SK-N-SH (cell line): ENCODE measurements at regions not wholly inside any gene's neighbourhood (a gene's known extent, or its start where the extent isn't known, plus 50 kb on each side); places are given as distances from the start of the nearest gene placed in this dataset.

Experiments
- CTCF ChIA-PET: fragments of 300-600, 350-600 bp; formaldehyde crosslinking; extraction: SDS; loops from one replicate; lab custom pipeline; 2021; lab: Yijun Ruan, JAX
- POLR2A ChIA-PET: fragments of 350-600 bp; sonication (Branson Sonifier 250); formaldehyde crosslinking; extraction: SDS; loops from one replicate; lab custom pipeline; 2020; ENCODE audit warnings: antibody characterized with exemption, inconsistent platforms; lab: Yijun Ruan, JAX
- DNase-seq: peaks from one replicate; pipeline ENCODE4 v3.0.0; 2012
- H2AFZ ChIP-seq: fragments of 200-600 bp; sonication (generic); 2 replicates; pipeline ENCODE4 v1.8.1; 2016; ENCODE audit warnings: antibody characterized with exemption, mild to moderate bottlenecking, low read depth
- H3F3A ChIP-seq: fragments of 200-600 bp; sonication (generic); replicated peaks from 2 replicates; pipeline ENCODE3; 2016; ENCODE audit warnings: antibody characterized with exemption, mild to moderate bottlenecking; ENCODE audit not compliant: insufficient read depth
- H3K27ac ChIP-seq, 2 experiments: fragments of 200-500 bp in 1 of 2; fragments of 200-600 bp in 1 of 2; sonication (Bioruptor generic) in 1 of 2; sonication (generic), shearing (Covaris generic) in 1 of 2; 2 replicates each; pipeline versions ENCODE4 v1.5.1 to v1.6.1; 2014 to 2016; ENCODE audit warnings: low read depth in 2 of 2, inconsistent platforms in 1 of 2, low read length in 1 of 2, mild to moderate bottlenecking in 1 of 2, mixed read lengths in 1 of 2
- H3K27me3 ChIP-seq: fragments of 200-600 bp; sonication (generic), shearing (Covaris generic); 2 replicates; pipeline ENCODE4 v1.6.1; 2016; ENCODE audit warnings: mixed run types; ENCODE audit not compliant: insufficient read depth
- H3K36me3 ChIP-seq, 2 experiments: fragments of 200-500 bp in 1 of 2; fragments of 200-600 bp in 1 of 2; sonication (Bioruptor generic) in 1 of 2; sonication (generic) in 1 of 2; replicated peaks in 1 of 2; 2 replicates each; pipeline versions ENCODE3 to v1.5.1; 2014 to 2016; ENCODE audit warnings: low read length in 1 of 2, mild to moderate bottlenecking in 1 of 2; ENCODE audit not compliant: insufficient read depth in 2 of 2, control insufficient read depth in 1 of 2
- H3K4me1 ChIP-seq, 2 experiments: fragments of 200-500 bp in 1 of 2; fragments of 200-600 bp in 1 of 2; sonication (Bioruptor generic) in 1 of 2; sonication (generic), shearing (Covaris generic) in 1 of 2; 2 replicates each; pipeline versions ENCODE4 v1.5.1 to v1.6.1; 2014 to 2016; ENCODE audit warnings: low read depth in 1 of 2, low read length in 1 of 2, mixed run types in 1 of 2; ENCODE audit not compliant: insufficient read depth in 2 of 2, control insufficient read depth in 1 of 2
- H3K4me2 ChIP-seq: fragments of 200-600 bp; sonication (generic), shearing (Covaris generic); 2 replicates; pipeline ENCODE4 v1.6.1; 2017; ENCODE audit warnings: mixed run types
- H3K4me3 ChIP-seq, 2 experiments: fragments of 200-500 bp in 1 of 2; fragments of 200-600 bp in 1 of 2; sonication (Bioruptor generic) in 1 of 2; sonication (generic), shearing (Covaris generic) in 1 of 2; 2 replicates each; pipeline versions ENCODE4 v1.5.1 to v1.8.1; 2014 to 2016; ENCODE audit warnings: low read depth in 2 of 2, inconsistent platforms in 1 of 2, low read length in 1 of 2, mild to moderate bottlenecking in 1 of 2, mixed read lengths in 1 of 2, moderate library complexity in 1 of 2
- H3K79me2 ChIP-seq: fragments of 200-600 bp; sonication (generic); 2 replicates; pipeline ENCODE4 v1.8.1; 2017; ENCODE audit warnings: mild to moderate bottlenecking; ENCODE audit not compliant: insufficient read depth
- H3K9ac ChIP-seq: fragments of 200-600 bp; sonication (generic); 2 replicates; pipeline ENCODE4 v1.6.1; 2017; ENCODE audit warnings: mixed run types
- H3K9me2 ChIP-seq: fragments of 200-600 bp; sonication (generic); 2 replicates; pipeline ENCODE4 v1.6.1; 2017; ENCODE audit warnings: mixed run types
- H3K9me3 ChIP-seq: fragments of 200-600 bp; sonication (generic); 2 replicates; pipeline ENCODE4 v1.6.1; 2017; ENCODE audit warnings: mixed run types, mild to moderate bottlenecking, moderate library complexity
- H4K20me1 ChIP-seq: fragments of 200-600 bp; sonication (generic); 2 replicates; pipeline ENCODE4 v1.6.1; 2017; ENCODE audit warnings: mild to moderate bottlenecking, mixed run types; ENCODE audit not compliant: insufficient read depth
- CHD2 ChIP-seq: fragments of 150-350 bp; IDR thresholded peaks from 2 replicates; pipeline ENCODE4 v1.6.1; 2018; ENCODE audit warnings: low read length; ENCODE audit not compliant: partially characterized antibody
- ELF1 ChIP-seq: IDR thresholded peaks from 2 replicates; pipeline ENCODE4 v1.4.0; 2012
- EP300 ChIP-seq, 2 experiments: IDR thresholded peaks; 2 replicates each; pipeline versions ENCODE4 v1.4.0 to v1.6.1; 2012; ENCODE audit warnings: borderline replicate concordance in 1 of 2, low read depth in 1 of 2, low read length in 1 of 2
- FOSL2 ChIP-seq: IDR thresholded peaks from 2 replicates; pipeline ENCODE4 v1.4.0; 2012; ENCODE audit warnings: low read depth, mild to moderate bottlenecking, moderate library complexity, borderline replicate concordance
- FOXM1 ChIP-seq: IDR thresholded peaks from 2 replicates; pipeline ENCODE4 v1.4.0; 2012; ENCODE audit warnings: low read depth, mild to moderate bottlenecking
- MEF2A ChIP-seq: IDR thresholded peaks from 2 replicates; pipeline ENCODE4 v1.4.0; 2012; ENCODE audit warnings: low read depth, borderline replicate concordance
- MXI1 ChIP-seq: IDR thresholded peaks from 2 replicates; pipeline ENCODE4 v1.6.1; 2012; ENCODE audit warnings: mild to moderate bottlenecking, low read depth, low read length, improper control_type of control experiment
- POLR2AphosphoS5 ChIP-seq: IDR thresholded peaks from 2 replicates; pipeline ENCODE4 v1.6.1; 2012; ENCODE audit warnings: low read depth, low read length
- TAF1 ChIP-seq: IDR thresholded peaks from 2 replicates; pipeline ENCODE4 v1.6.1; 2012; ENCODE audit warnings: low read depth, mild to moderate bottlenecking, low read length, moderate library complexity, borderline replicate concordance
- WGBS: methylation state at CpG from one replicate; pipeline ENCODE4 v1.1.6; 2017; ENCODE audit warnings: low lambda C conversion rate; 5-methylcytosine and 5-hydroxymethylcytosine counted together
- TF ChIP-seq, protein P1 (sequence below): IDR thresholded peaks from 2 replicates; pipeline ENCODE4 v1.4.0; 2012; ENCODE audit warnings: low read depth, borderline replicate concordance
- TF ChIP-seq, protein P2 (sequence below): fragments of 150-350 bp; IDR thresholded peaks from 2 replicates; pipeline ENCODE4 v1.6.1; 2017; ENCODE audit warnings: antibody characterized with exemption, low read length, low read depth, borderline replicate concordance
- TF ChIP-seq, protein P3 (sequence below): IDR thresholded peaks from 2 replicates; pipeline ENCODE4 v1.4.0; 2012; ENCODE audit warnings: low read depth, borderline replicate concordance

DNA sequence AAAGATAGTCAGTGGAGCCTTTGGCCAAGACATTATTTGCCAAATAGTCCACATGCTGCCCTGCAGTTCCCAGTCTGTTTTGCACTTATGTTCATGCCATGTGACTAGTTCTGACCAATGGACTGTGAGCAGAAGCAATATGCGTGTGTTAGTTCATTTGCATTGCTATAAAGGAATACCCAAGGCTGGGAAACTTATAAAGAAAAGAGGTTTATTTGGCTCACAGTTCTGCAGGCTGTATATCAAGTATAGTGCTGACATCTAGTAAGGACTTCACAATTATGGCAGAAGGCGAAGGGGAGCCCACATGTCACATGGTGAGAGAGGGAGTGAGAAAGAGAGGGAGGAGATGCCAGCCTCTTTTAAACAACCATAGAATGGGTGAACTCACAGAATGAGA, 193.3 kb downstream of the PTPRU start:
- WGBS = 11% methylated on average over 2 of the region's 2 CpGs
- POLR2A ChIA-PET = no interaction called here
- Histone ChIP-seq H3F3A (no peaks in the 10 kb centered on the region), H3K27me3 (no peaks in the 10 kb centered on the region), H3K36me3 (no peaks in the 10 kb centered on the region), H3K4me3 (no peak overlapping the region), H3K9me3 (no peaks in the 10 kb centered on the region), H3K9ac (no peak overlapping the region), H4K20me1 (no peaks in the 10 kb centered on the region), H3K79me2 (no peaks in the 10 kb centered on the region), H3K27ac (no peak overlapping the region), H3K9me2 (no peaks in the 10 kb centered on the region), H2AFZ (no peak overlapping the region), H3K4me1 (peaks cover 0 to 31% of the 10 kb centered on the region in 2 experiments; a peak in 2 of 4 replicates), H3K4me2 (no peak overlapping the region)
- DNase-seq = no peak
- TF ChIP-seq, protein P1, sequence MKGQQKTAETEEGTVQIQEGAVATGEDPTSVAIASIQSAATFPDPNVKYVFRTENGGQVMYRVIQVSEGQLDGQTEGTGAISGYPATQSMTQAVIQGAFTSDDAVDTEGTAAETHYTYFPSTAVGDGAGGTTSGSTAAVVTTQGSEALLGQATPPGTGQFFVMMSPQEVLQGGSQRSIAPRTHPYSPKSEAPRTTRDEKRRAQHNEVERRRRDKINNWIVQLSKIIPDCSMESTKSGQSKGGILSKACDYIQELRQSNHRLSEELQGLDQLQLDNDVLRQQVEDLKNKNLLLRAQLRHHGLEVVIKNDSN = no peak
- TF ChIP-seq, protein P2, sequence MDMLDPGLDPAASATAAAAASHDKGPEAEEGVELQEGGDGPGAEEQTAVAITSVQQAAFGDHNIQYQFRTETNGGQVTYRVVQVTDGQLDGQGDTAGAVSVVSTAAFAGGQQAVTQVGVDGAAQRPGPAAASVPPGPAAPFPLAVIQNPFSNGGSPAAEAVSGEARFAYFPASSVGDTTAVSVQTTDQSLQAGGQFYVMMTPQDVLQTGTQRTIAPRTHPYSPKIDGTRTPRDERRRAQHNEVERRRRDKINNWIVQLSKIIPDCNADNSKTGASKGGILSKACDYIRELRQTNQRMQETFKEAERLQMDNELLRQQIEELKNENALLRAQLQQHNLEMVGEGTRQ = no peak
- TF ChIP-seq ELF1 (no peak), EP300 (IDR thresholded peaks at IDR 0.05; ENCODE audit: borderline replicate concordance in 1 of 2, low read depth in 1 of 2, low read length in 1 of 2) (no peak), FOXM1 (no peak), POLR2AphosphoS5 (no peak), FOSL2 (no peak), MXI1 (no peak), CHD2 (no peak), TAF1 (no peak)
- TF ChIP-seq, protein P3, sequence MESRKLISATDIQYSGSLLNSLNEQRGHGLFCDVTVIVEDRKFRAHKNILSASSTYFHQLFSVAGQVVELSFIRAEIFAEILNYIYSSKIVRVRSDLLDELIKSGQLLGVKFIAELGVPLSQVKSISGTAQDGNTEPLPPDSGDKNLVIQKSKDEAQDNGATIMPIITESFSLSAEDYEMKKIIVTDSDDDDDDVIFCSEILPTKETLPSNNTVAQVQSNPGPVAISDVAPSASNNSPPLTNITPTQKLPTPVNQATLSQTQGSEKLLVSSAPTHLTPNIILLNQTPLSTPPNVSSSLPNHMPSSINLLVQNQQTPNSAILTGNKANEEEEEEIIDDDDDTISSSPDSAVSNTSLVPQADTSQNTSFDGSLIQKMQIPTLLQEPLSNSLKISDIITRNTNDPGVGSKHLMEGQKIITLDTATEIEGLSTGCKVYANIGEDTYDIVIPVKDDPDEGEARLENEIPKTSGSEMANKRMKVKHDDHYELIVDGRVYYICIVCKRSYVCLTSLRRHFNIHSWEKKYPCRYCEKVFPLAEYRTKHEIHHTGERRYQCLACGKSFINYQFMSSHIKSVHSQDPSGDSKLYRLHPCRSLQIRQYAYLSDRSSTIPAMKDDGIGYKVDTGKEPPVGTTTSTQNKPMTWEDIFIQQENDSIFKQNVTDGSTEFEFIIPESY = no peak
- CTCF ChIA-PET = no interaction called here

DNA sequence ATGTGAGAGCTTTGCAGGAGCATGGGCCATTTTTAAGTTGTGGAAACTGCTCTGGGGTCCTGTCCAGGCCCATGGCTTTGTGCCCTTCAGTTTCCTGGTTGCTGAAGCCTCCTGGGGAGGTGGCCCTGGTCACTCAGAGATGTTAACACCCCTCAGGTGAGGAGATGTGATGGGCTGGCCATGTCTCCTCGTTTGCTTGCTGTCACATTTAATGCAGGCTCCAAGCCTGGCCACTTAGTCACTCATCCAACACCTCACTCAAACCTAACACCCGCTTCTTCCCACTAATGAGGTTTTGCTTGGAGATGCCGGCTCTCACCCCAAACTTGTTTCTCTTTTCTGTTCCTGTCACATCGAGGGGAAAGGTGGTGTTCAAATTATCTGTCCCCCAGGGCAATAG, 192.7 kb downstream of the PTPRU start:
- peaks cover 0 to 31% of the 10 kb centered on the region in 2 experiments; a peak in 2 of 4 replicates for H3K4me1 ChIP-seq
- H3K79me2 ChIP-seq = no peaks in the 10 kb centered on the region
- no peaks in the 10 kb centered on the region for H3F3A ChIP-seq
- no peak overlapping the region for H3K9ac ChIP-seq
- H4K20me1 ChIP-seq = no peaks in the 10 kb centered on the region
- no peak overlapping the region; a peak in 1 of 4 replicates for H3K27ac ChIP-seq
- POLR2A ChIA-PET = no interaction called here
- H3K27me3 ChIP-seq = no peaks in the 10 kb centered on the region
- no peaks in the 10 kb centered on the region for H3K9me3 ChIP-seq
- no peak overlapping the region for H3K4me3 ChIP-seq
- no peak for DNase-seq
- no peak overlapping the region for H2AFZ ChIP-seq
- WGBS = 6% methylated on average over 4 of the region's 4 CpGs
- no peak overlapping the region for H3K4me2 ChIP-seq
- H3K9me2 ChIP-seq = no peaks in the 10 kb centered on the region
- TF ChIP-seq MEF2A = no peak
- no peaks in the 10 kb centered on the region for H3K36me3 ChIP-seq
- CTCF ChIA-PET = interaction anchor here (1.1 to 1.2 kb wide), 2 partner anchors 9 to 13 kb away, joined by 3 to 4 read pairs; no protein-coding TSS in a partner anchor
